ENCODE measurements at regions not wholly inside any gene's neighbourhood (a gene's known extent, or its start where the extent isn't known, plus 50 kb on each side); places are given as distances from the start of the nearest gene placed in this dataset.

DNA sequence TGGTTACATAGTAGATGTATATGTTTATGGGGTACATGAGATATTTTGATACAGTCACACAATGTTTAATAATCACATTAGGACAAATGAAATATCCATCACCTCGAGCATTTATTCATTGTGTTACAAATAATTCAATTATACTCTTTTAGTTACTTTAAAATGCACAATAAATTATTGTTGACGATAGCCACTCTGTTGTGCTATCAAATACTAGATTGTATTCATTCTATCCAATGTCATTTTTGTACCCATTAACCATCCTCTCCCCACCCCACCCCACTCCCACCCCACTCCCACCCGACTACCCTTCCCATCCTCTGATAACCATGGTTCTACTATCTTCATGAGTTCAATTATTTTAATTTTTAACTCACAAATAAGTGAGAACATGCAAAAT lies 585.4 kb downstream of the CDH26 start:
- ChIA-PET POLR2A (no interaction called here), CTCF (ENCODE audit: unreplicated experiment) (no interaction called here)
- no peaks in the 10 kb centered on the region for H4K20me1 ChIP-seq (ENCODE audit: insufficient read depth, low read length)
- H3K4me3 ChIP-seq (ENCODE audit: low read depth, low read length, poor library complexity, severe bottlenecking) = no peak overlapping the region
- BruUV-seq (replicated peaks) = no TSS peak
- TF ChIP-seq, protein P1, sequence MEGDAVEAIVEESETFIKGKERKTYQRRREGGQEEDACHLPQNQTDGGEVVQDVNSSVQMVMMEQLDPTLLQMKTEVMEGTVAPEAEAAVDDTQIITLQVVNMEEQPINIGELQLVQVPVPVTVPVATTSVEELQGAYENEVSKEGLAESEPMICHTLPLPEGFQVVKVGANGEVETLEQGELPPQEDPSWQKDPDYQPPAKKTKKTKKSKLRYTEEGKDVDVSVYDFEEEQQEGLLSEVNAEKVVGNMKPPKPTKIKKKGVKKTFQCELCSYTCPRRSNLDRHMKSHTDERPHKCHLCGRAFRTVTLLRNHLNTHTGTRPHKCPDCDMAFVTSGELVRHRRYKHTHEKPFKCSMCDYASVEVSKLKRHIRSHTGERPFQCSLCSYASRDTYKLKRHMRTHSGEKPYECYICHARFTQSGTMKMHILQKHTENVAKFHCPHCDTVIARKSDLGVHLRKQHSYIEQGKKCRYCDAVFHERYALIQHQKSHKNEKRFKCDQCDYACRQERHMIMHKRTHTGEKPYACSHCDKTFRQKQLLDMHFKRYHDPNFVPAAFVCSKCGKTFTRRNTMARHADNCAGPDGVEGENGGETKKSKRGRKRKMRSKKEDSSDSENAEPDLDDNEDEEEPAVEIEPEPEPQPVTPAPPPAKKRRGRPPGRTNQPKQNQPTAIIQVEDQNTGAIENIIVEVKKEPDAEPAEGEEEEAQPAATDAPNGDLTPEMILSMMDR (conservative IDR thresholded peaks at IDR 0.05; ENCODE audit: low read length) = no peak
- TF ChIP-seq EZH2phosphoT487 (IDR thresholded peaks at IDR 0.05; ENCODE audit: borderline replicate concordance, low read depth, low read length) = no peak
- no peaks in the 10 kb centered on the region for H3K9me3 ChIP-seq (ENCODE audit: low read length)
- H3K4me1 ChIP-seq (ENCODE audit: insufficient read depth, low read length, poor library complexity, severe bottlenecking) = no peaks in the 10 kb centered on the region
- H3K79me2 ChIP-seq (ENCODE audit: insufficient read depth, low read depth, low read length) = no peaks in the 10 kb centered on the region
- intact Hi-C loops (cut with micrococcal nuclease; ENCODE audit: unreplicated experiment) = no loop called here
- H3K9me2 ChIP-seq (ENCODE audit: insufficient read depth, low read length) = no peaks in the 10 kb centered on the region
- no peak overlapping the region for H3K27ac ChIP-seq (ENCODE audit: low read depth, low read length, poor library complexity, severe bottlenecking)
- no peak overlapping the region for H2AFZ ChIP-seq (ENCODE audit: low read length)
- no peak overlapping the region for H3K4me2 ChIP-seq (ENCODE audit: low read length)
- H3K36me3 ChIP-seq (ENCODE audit: insufficient read depth, low read length) = no peaks in the 10 kb centered on the region
- DNase-seq (ENCODE audit: low spot score) = no peak

DNA sequence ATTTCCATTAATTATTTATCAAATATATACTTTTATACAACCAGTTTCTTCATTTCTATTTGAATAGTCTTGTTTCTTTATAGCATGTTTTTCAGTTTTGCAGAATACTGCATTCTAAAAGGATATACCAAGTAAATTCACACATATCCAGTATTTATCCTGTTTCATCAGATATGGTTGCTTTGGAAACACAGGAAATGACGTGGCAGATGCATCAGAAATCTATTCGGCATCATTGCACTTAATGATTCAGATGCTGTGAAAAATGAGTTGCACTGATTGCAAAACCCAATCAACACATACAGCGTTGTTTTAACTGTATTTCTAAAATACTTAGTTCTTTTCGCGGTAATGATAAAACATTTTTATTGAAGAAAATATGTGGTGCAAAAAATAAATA lies 594.9 kb downstream of the CDH26 start:
- ChIA-PET POLR2A (no interaction called here), CTCF (ENCODE audit: unreplicated experiment) (no interaction called here)
- no peaks in the 10 kb centered on the region for H4K20me1 ChIP-seq (ENCODE audit: insufficient read depth, low read length)
- no peak overlapping the region for H3K4me3 ChIP-seq (ENCODE audit: low read depth, low read length, poor library complexity, severe bottlenecking)
- no TSS peak for BruUV-seq (replicated peaks)
- no peaks in the 10 kb centered on the region for H3K79me2 ChIP-seq (ENCODE audit: insufficient read depth, low read depth, low read length)
- H3K9me2 ChIP-seq (ENCODE audit: insufficient read depth, low read length) = no peaks in the 10 kb centered on the region
- TF ChIP-seq, protein P1 (conservative IDR thresholded peaks at IDR 0.05; ENCODE audit: low read length) = no peak
- no peak for TF ChIP-seq EZH2phosphoT487 (IDR thresholded peaks at IDR 0.05; ENCODE audit: borderline replicate concordance, low read depth, low read length)
- no peak overlapping the region for H3K4me2 ChIP-seq (ENCODE audit: low read length)
- no peak overlapping the region for H2AFZ ChIP-seq (ENCODE audit: low read length)
- no peaks in the 10 kb centered on the region for H3K4me1 ChIP-seq (ENCODE audit: insufficient read depth, low read length, poor library complexity, severe bottlenecking)
- no peak for DNase-seq (ENCODE audit: low spot score)
- no peak overlapping the region for H3K27ac ChIP-seq (ENCODE audit: low read depth, low read length, poor library complexity, severe bottlenecking)
- intact Hi-C loops (cut with micrococcal nuclease; ENCODE audit: unreplicated experiment) = no loop called here
- H3K36me3 ChIP-seq (ENCODE audit: insufficient read depth, low read length) = no peaks in the 10 kb centered on the region
- no peaks in the 10 kb centered on the region for H3K9me3 ChIP-seq (ENCODE audit: low read length)

DNA sequence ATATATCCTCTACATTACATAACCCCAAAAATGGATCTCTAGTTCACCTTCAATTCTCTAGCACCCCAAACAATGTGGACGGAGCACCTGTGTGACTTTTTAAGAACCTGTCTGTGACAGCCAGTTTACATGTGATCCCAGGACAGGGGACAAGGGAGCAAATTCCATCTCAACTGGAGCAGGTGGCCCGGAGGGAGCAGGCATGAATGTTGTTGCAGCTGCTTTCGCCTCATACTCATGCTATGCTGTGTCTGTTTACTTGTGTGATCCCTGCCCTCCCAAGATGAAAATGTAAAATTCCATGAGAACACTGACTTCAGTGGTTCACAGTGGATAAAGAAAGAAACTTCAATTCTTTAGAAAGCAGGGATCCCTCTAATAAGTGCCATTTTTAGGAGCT lies 600.3 kb downstream of the CDH26 start:
- TF ChIP-seq, protein P1 (conservative IDR thresholded peaks at IDR 0.05; ENCODE audit: low read length) = no peak
- TF ChIP-seq EZH2phosphoT487 (IDR thresholded peaks at IDR 0.05; ENCODE audit: borderline replicate concordance, low read depth, low read length) = no peak
- no peak overlapping the region for H3K4me2 ChIP-seq (ENCODE audit: low read length)
- no TSS peak for BruUV-seq (replicated peaks)
- H3K79me2 ChIP-seq (ENCODE audit: insufficient read depth, low read depth, low read length) = no peaks in the 10 kb centered on the region
- DNase-seq (ENCODE audit: low spot score) = no peak
- intact Hi-C loops (cut with micrococcal nuclease; ENCODE audit: unreplicated experiment) = no loop called here
- ChIA-PET POLR2A (interaction anchor here (0.6 kb wide), 1 partner anchor 441 kb away, joined by 7 read pairs; no protein-coding TSS in a partner anchor), CTCF (ENCODE audit: unreplicated experiment) (no interaction called here)
- H2AFZ ChIP-seq (ENCODE audit: low read length) = no peak overlapping the region
- no peaks in the 10 kb centered on the region for H4K20me1 ChIP-seq (ENCODE audit: insufficient read depth, low read length)
- no peak overlapping the region for H3K4me3 ChIP-seq (ENCODE audit: low read depth, low read length, poor library complexity, severe bottlenecking)
- H3K27ac ChIP-seq (ENCODE audit: low read depth, low read length, poor library complexity, severe bottlenecking) = no peak overlapping the region
- no peaks in the 10 kb centered on the region for H3K36me3 ChIP-seq (ENCODE audit: insufficient read depth, low read length)
- H3K9me2 ChIP-seq (ENCODE audit: insufficient read depth, low read length) = no peaks in the 10 kb centered on the region
- no peaks in the 10 kb centered on the region for H3K9me3 ChIP-seq (ENCODE audit: low read length)
- no peaks in the 10 kb centered on the region for H3K4me1 ChIP-seq (ENCODE audit: insufficient read depth, low read length, poor library complexity, severe bottlenecking)

Data from OCI-LY7 (cell line).